A549 (cell line): ENCODE measurements at regions not wholly inside any gene's neighbourhood (a gene's known extent, or its start where the extent isn't known, plus 50 kb on each side); places are given as distances from the start of the nearest gene placed in this dataset.

Experiments used
- ATAC-seq, 2 experiments: fragments of 200-7000 bp in 1 of 2; fragments of >200 bp in 1 of 2; cut with Nextera tagmentation in 1 of 2; cut with Tn5 transposase in 1 of 2; 3 replicates each; pipeline versions ENCODE4 v1.8.0 to v1.9.1; 2018 to 2020; ENCODE audit warnings: mild to moderate bottlenecking in 1 of 2, moderate library complexity in 1 of 2
- CTCF ChIA-PET: fragments of 300-600 bp; sonication (Branson Sonifier 250); formaldehyde crosslinking; extraction: SDS; loops from one replicate; lab custom pipeline; 2021; ENCODE audit warnings: antibody characterized with exemption, inconsistent platforms; lab: Yijun Ruan, JAX
- POLR2A ChIA-PET: fragments of 350-600 bp; formaldehyde crosslinking; extraction: SDS; loops from one replicate; lab custom pipeline; 2021; ENCODE audit warnings: antibody characterized with exemption, inconsistent platforms; lab: Yijun Ruan, JAX
- DNase-seq, 2 experiments: peaks; one replicate each; pipeline versions ENCODE4 v3.0.0 to v3.0.0-alpha.2; 2011 to 2016; ENCODE audit warnings: low read depth in 1 of 2, low spot score in 1 of 2
- FAIRE-seq: peaks from 2 replicates; lab custom pipeline; 2011; peaks lifted over from hg19 to GRCh38; lab: Jason Lieb, UNC
- H3K27ac ChIP-seq, 2 experiments: fragments of >200 bp; sonication (Bioruptor Twin); formaldehyde crosslinking; 3 replicates each; pipeline ENCODE4 v1.5.1; 2016 to 2017
- H3K4me1 ChIP-seq: fragments of >200 bp; sonication (Bioruptor Twin); formaldehyde crosslinking; 3 replicates; pipeline ENCODE4 v1.6.1; 2016
- H3K4me2 ChIP-seq: fragments of >200 bp; sonication (Bioruptor Twin); formaldehyde crosslinking; 3 replicates; pipeline ENCODE4 v1.6.1; 2016
- H3K4me3 ChIP-seq: fragments of >200 bp; sonication (Bioruptor Twin); formaldehyde crosslinking; 3 replicates; pipeline ENCODE4 v1.5.1; 2016
- H3K9me3 ChIP-seq: fragments of >200 bp; sonication (Bioruptor Twin); formaldehyde crosslinking; 3 replicates; pipeline ENCODE4 v1.6.1; 2016
- BHLHE40 ChIP-seq: IDR thresholded peaks from 2 replicates; pipeline ENCODE4 v1.6.1; 2012; ENCODE audit warnings: low read depth, low read length, inconsistent platforms
- CBX8 ChIP-seq: fragments of 200-600 bp; sonication (generic); IDR thresholded peaks from 2 replicates; pipeline ENCODE4 v1.6.1; 2016
- CHD4 ChIP-seq: fragments of 200-600 bp; sonication (generic); IDR thresholded peaks from 2 replicates; pipeline ENCODE4 v1.6.1; 2016; ENCODE audit warnings: antibody characterized with exemption, mild to moderate bottlenecking, borderline replicate concordance
- CTCF ChIP-seq: fragments of >200 bp; sonication (Bioruptor Twin); formaldehyde crosslinking; IDR thresholded peaks from 3 replicates; pipeline ENCODE4 v1.5.1; 2016
- EHMT2 ChIP-seq: fragments of 200-600 bp; sonication (generic); IDR thresholded peaks from 2 replicates; pipeline ENCODE4 v1.6.1; 2016; ENCODE audit warnings: antibody characterized with exemption, low read depth, mild to moderate bottlenecking, moderate library complexity
- EP300 ChIP-seq, 2 experiments: fragments of >200 bp; sonication (Bioruptor Twin); formaldehyde crosslinking; IDR thresholded peaks; 2 replicates in 1 of 2; 3 replicates in 1 of 2; pipeline ENCODE4 v1.6.1; 2016 to 2017
- FOSB ChIP-seq: fragments of 250-450 bp; sonication (Bioruptor Pico); IDR thresholded peaks from 2 replicates; pipeline ENCODE4 v1.5.0; 2020; ENCODE audit warnings: mild to moderate bottlenecking, moderate library complexity
- GATA3 ChIP-seq: IDR thresholded peaks from 2 replicates; pipeline ENCODE4 v1.6.1; 2012; ENCODE audit warnings: borderline replicate concordance
- HDAC2 ChIP-seq: fragments of 200-600 bp; sonication (generic); IDR thresholded peaks from 2 replicates; pipeline ENCODE4 v1.6.1; 2016
- HEYL ChIP-seq: fragments of 250-450 bp; sonication (Bioruptor Pico); IDR thresholded peaks from 2 replicates; pipeline ENCODE4 v1.8.0; 2021; ENCODE audit warnings: mild to moderate bottlenecking, moderate library complexity
- HOXB5 ChIP-seq: fragments of 250-450 bp; sonication (Bioruptor Pico); IDR thresholded peaks from 2 replicates; pipeline ENCODE4 v1.5.0; 2020; ENCODE audit warnings: mild to moderate bottlenecking, moderate library complexity
- JUN ChIP-seq, 2 experiments: fragments of >200 bp; sonication (Bioruptor Twin); formaldehyde crosslinking; IDR thresholded peaks; 2 replicates in 1 of 2; 3 replicates in 1 of 2; pipeline ENCODE4 v1.6.1; 2016 to 2017
- MAFK ChIP-seq: fragments of 450-650 bp; IDR thresholded peaks from 2 replicates; pipeline ENCODE4 v1.6.1; 2014; ENCODE audit not compliant: partially characterized antibody
- MAZ ChIP-seq: fragments of 150-350 bp; IDR thresholded peaks from 2 replicates; pipeline ENCODE4 v1.6.1; 2014; ENCODE audit warnings: antibody characterized with exemption, low read depth, low read length, borderline replicate concordance
- MYC ChIP-seq: IDR thresholded peaks from 2 replicates; pipeline ENCODE4 v1.6.1; 2012; ENCODE audit warnings: mild to moderate bottlenecking, inconsistent platforms, low read length, improper control_type of control experiment, borderline replicate concordance
- NFE2L2 ChIP-seq: fragments of 150-350 bp; conservative IDR thresholded peaks from 2 replicates; pipeline ENCODE4 v1.6.1; 2014; ENCODE audit warnings: low read length
- NR3C1 ChIP-seq: fragments of >200 bp; sonication (Bioruptor Twin); formaldehyde crosslinking; IDR thresholded peaks from 3 replicates; pipeline ENCODE4 v1.6.1; 2017
- PBX3 ChIP-seq: IDR thresholded peaks from 2 replicates; pipeline ENCODE4 v1.6.1; 2012
- POLR2AphosphoS2 ChIP-seq: conservative IDR thresholded peaks from 2 replicates; pipeline ENCODE4 v1.6.1; 2012; ENCODE audit warnings: low read length, improper control_type of control experiment, inconsistent platforms
- RAD21 ChIP-seq, 2 experiments: fragments of >200 bp in 1 of 2; sonication (Bioruptor Twin) in 1 of 2; formaldehyde crosslinking in 1 of 2; IDR thresholded peaks in 1 of 2; conservative IDR thresholded peaks in 1 of 2; 2 replicates in 1 of 2; 3 replicates in 1 of 2; pipeline ENCODE4 v1.6.1; 2012 to 2018; ENCODE audit warnings: inconsistent platforms in 1 of 2
- RCOR1 ChIP-seq: fragments of 150-350 bp; IDR thresholded peaks from 2 replicates; pipeline ENCODE4 v1.6.1; 2014; ENCODE audit warnings: antibody characterized with exemption, low read length, low read depth
- REST ChIP-seq: fragments of 200-600 bp; sonication (generic); IDR thresholded peaks from 2 replicates; pipeline ENCODE4 v1.6.1; 2016; ENCODE audit warnings: antibody characterized with exemption, mild to moderate bottlenecking, moderate library complexity
- RNF2 ChIP-seq: fragments of 200-600 bp; sonication (generic); IDR thresholded peaks from 2 replicates; pipeline ENCODE4 v1.6.1; 2016; ENCODE audit warnings: low read depth, mild to moderate bottlenecking, antibody characterized with exemption, moderate library complexity, borderline replicate concordance
- TFCP2L1 ChIP-seq: fragments of 250-450 bp; sonication (Bioruptor Pico); IDR thresholded peaks from 2 replicates; pipeline ENCODE4 v1.5.0; 2021; ENCODE audit warnings: mild to moderate bottlenecking
- TP53 ChIP-seq: fragments of 250-450 bp; sonication (Bioruptor Pico); IDR thresholded peaks from 2 replicates; pipeline ENCODE4 v1.5.0; 2021; ENCODE audit warnings: mild to moderate bottlenecking, moderate library complexity
- ZFP36 ChIP-seq: fragments of 450-650 bp; IDR thresholded peaks from 2 replicates; pipeline ENCODE4 v1.6.1; 2014; ENCODE audit warnings: borderline replicate concordance; ENCODE audit not compliant: partially characterized antibody
- ZSCAN20 ChIP-seq: fragments of 250-450 bp; sonication (Bioruptor Pico); IDR thresholded peaks from 2 replicates; pipeline ENCODE4 v1.8.0; 2022; ENCODE audit warnings: mild to moderate bottlenecking, moderate library complexity
- WGBS: methylation state at CpG from one replicate; pipeline ENCODE4 v1.1.6; 2017; ENCODE audit errors: missing lambda C conversion rate; 5-methylcytosine and 5-hydroxymethylcytosine counted together
- TF ChIP-seq, protein P1 (sequence below): fragments of 250-450 bp; sonication (Bioruptor Pico); IDR thresholded peaks from 2 replicates; pipeline ENCODE4 v1.5.0; 2021; ENCODE audit warnings: mild to moderate bottlenecking, moderate library complexity, borderline replicate concordance
- TF ChIP-seq, protein P2 (sequence below): fragments of >200 bp; sonication (Bioruptor Twin); formaldehyde crosslinking; IDR thresholded peaks from 2 replicates; pipeline ENCODE4 v1.6.1; 2016
- TF ChIP-seq, protein P3 (sequence below): fragments of 250-450 bp; sonication (Bioruptor Pico); IDR thresholded peaks from 2 replicates; pipeline ENCODE4 v1.5.0; 2020; ENCODE audit warnings: low read depth, mild to moderate bottlenecking, moderate library complexity

GRCh38 chr12:17763366-17763765 lies 326.6 kb downstream of the RERGL start:
- DNase-seq (no peak), ATAC-seq (no peak), FAIRE-seq (no peak)
- 30% methylated on average over 4 of the region's 4 CpGs for WGBS
- Histone ChIP-seq H3K27ac (no peak overlapping the region), H3K4me2 (no peak overlapping the region), H3K4me1 (no peaks in the 10 kb centered on the region), H3K9me3 (0 out of 3 replicates have a peak, but pooled peaks cover 3% of the 10 kb centered on the region), H3K4me3 (no peak overlapping the region)
- no peak for TF ChIP-seq TP53 (CRISPR knock-in tag)
- TF ChIP-seq ZFP36: no peak
- no peak for TF ChIP-seq RNF2
- TF ChIP-seq MAZ: no peak
- no peak for TF ChIP-seq HOXB5 (CRISPR knock-in tag)
- TF ChIP-seq RAD21 (conservative IDR thresholded peaks at IDR 0.05 in 1 of 2, IDR thresholded peaks at IDR 0.05 in 1 of 2): no peak
- TF ChIP-seq JUN (IDR thresholded peaks at IDR 0.05): no peak
- no peak for TF ChIP-seq EHMT2
- TF ChIP-seq EP300 (IDR thresholded peaks at IDR 0.05): no peak
- no peak for TF ChIP-seq REST
- no peak for TF ChIP-seq POLR2AphosphoS2
- TF ChIP-seq RCOR1: no peak
- TF ChIP-seq CHD4: no peak
- TF ChIP-seq NR3C1: no peak
- TF ChIP-seq FOSB (CRISPR knock-in tag): no peak
- TF ChIP-seq MAFK: no peak
- TF ChIP-seq ZSCAN20 (CRISPR knock-in tag): no peak
- TF ChIP-seq HEYL (CRISPR knock-in tag): no peak
- TF ChIP-seq PBX3: no peak
- CTCF ChIA-PET: no interaction called here
- POLR2A ChIA-PET: no interaction called here

DNA sequence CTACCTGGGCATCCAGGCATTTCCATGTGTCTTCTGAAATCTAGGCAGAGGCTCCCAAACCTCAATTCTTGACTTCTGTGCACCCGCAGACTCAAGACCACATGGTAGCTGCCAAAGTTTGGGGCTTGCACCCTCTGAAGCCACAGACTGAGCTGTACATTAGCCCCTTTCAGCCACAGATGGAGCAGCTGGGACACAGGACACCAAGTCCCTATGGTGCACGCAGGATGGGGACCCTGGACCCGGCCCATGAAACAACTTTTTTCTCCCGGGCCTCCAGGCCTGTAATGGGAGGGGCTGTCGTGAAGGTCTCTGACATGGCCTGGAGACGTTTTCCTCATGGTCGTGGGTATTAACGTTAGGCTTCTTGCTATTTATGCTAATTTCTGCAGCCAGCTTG lies 330.0 kb downstream of the RERGL start:
- ATAC-seq: no peak
- H3K4me1 ChIP-seq: no peaks in the 10 kb centered on the region
- TF ChIP-seq CTCF (no peak), NR3C1 (no peak), MYC (no peak), RNF2 (no peak), CHD4 (no peak), GATA3 (no peak), EHMT2 (no peak), POLR2AphosphoS2 (no peak), CBX8 (no peak), HDAC2 (no peak), BHLHE40 (no peak), TFCP2L1 (CRISPR knock-in tag) (no peak), HEYL (CRISPR knock-in tag) (no peak), NFE2L2 (no peak)
- TF ChIP-seq, protein P1, sequence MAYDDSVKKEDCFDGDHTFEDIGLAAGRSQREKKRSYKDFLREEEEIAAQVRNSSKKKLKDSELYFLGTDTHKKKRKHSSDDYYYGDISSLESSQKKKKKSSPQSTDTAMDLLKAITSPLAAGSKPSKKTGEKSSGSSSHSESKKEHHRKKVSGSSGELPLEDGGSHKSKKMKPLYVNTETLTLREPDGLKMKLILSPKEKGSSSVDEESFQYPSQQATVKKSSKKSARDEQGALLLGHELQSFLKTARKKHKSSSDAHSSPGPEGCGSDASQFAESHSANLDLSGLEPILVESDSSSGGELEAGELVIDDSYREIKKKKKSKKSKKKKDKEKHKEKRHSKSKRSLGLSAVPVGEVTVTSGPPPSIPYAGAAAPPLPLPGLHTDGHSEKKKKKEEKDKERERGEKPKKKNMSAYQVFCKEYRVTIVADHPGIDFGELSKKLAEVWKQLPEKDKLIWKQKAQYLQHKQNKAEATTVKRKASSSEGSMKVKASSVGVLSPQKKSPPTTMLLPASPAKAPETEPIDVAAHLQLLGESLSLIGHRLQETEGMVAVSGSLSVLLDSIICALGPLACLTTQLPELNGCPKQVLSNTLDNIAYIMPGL (CRISPR knock-in tag): no peak
- TF ChIP-seq, protein P2, sequence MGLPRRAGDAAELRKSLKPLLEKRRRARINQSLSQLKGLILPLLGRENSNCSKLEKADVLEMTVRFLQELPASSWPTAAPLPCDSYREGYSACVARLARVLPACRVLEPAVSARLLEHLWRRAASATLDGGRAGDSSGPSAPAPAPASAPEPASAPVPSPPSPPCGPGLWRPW: no peak
- TF ChIP-seq, protein P3, sequence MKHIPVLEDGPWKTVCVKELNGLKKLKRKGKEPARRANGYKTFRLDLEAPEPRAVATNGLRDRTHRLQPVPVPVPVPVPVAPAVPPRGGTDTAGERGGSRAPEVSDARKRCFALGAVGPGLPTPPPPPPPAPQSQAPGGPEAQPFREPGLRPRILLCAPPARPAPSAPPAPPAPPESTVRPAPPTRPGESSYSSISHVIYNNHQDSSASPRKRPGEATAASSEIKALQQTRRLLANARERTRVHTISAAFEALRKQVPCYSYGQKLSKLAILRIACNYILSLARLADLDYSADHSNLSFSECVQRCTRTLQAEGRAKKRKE (CRISPR knock-in tag): no peak

More for the DNA sequence above, 330.0 kb downstream of the RERGL start:
- FAIRE-seq: no peak
- POLR2A ChIA-PET: no interaction called here
- H3K4me2 ChIP-seq: no peak overlapping the region
- CTCF ChIA-PET: no interaction called here
- 0 out of 3 replicates have a peak, but pooled peaks cover 3% of the 10 kb centered on the region for H3K9me3 ChIP-seq
- whole genome bisulfite sequencing: 26% methylated on average over 8 of the region's 8 CpGs
- DNase-seq: no peak
- H3K4me3 ChIP-seq: no peak overlapping the region
- no peak overlapping the region for H3K27ac ChIP-seq
